Progenitor cell of endocrine pancreas (in vitro differentiated cells): ENCODE measurements at regions not wholly inside any gene's neighbourhood (a gene's known extent, or its start where the extent isn't known, plus 50 kb on each side); places are given as distances from the start of the nearest gene placed in this dataset.

ENCODE experiments used
- DNase-seq: peaks from one replicate; pipeline ENCODE4 v3.0.0; 2021; ENCODE audit warnings: low spot score; ENCODE audit not compliant: unreplicated experiment
- H3K27ac Mint-ChIP-seq: 2 replicates; pipeline ENCODE4 v1.8.0; 2021; ENCODE audit warnings: mild to moderate bottlenecking, moderate library complexity, mixed read lengths
- H3K27me3 Mint-ChIP-seq: 2 replicates; pipeline ENCODE4 v1.8.0; 2021; ENCODE audit warnings: mixed read lengths
- H3K36me3 Mint-ChIP-seq: 2 replicates; pipeline ENCODE4 v1.8.0; 2022; ENCODE audit warnings: mixed read lengths; ENCODE audit not compliant: insufficient read depth
- H3K4me1 Mint-ChIP-seq: 2 replicates; pipeline ENCODE4 v1.8.0; 2021; ENCODE audit warnings: low read depth, mixed read lengths
- H3K4me3 Mint-ChIP-seq: 2 replicates; pipeline ENCODE4 v1.8.0; 2021; ENCODE audit warnings: low read depth, mild to moderate bottlenecking, moderate library complexity, mixed read lengths
- H3K9me3 Mint-ChIP-seq: 2 replicates; pipeline ENCODE4 v1.8.0; 2021; ENCODE audit warnings: low read depth, mixed read lengths
- TF ChIP-seq, protein P1 (sequence below): fragments of 200-600 bp; sonication (generic); IDR thresholded peaks from one replicate; pipeline ENCODE4 v1.5.0; 2021; ENCODE audit warnings: antibody characterized with exemption, mild to moderate bottlenecking; ENCODE audit not compliant: unreplicated experiment

DNA sequence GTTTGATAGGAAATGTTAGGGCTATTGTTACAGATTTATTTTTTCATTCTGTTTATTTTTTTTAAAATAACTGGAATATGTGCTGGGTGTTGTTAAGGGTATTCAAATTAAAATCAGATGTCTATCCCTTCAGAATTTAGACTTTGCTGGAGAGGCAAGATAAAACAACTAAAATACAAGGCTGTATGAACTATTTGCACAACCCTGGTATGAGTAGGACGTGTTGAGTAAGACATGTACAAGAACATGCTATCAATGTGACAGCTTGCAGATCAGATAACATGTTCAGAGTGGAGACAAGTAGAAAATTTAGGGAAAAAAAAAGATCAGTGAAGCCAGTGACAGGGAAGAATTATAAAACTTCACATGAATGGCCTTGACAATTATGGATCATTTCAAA, 853.5 kb downstream of the METTL15 start:
- H3K27ac Mint-ChIP-seq: no peak overlapping the region
- H3K4me1 Mint-ChIP-seq: peaks cover 5% of the 10 kb centered on the region
- no peaks in the 10 kb centered on the region for H3K27me3 Mint-ChIP-seq
- no peak for DNase-seq
- H3K4me3 Mint-ChIP-seq: no peak overlapping the region
- TF ChIP-seq, protein P1, sequence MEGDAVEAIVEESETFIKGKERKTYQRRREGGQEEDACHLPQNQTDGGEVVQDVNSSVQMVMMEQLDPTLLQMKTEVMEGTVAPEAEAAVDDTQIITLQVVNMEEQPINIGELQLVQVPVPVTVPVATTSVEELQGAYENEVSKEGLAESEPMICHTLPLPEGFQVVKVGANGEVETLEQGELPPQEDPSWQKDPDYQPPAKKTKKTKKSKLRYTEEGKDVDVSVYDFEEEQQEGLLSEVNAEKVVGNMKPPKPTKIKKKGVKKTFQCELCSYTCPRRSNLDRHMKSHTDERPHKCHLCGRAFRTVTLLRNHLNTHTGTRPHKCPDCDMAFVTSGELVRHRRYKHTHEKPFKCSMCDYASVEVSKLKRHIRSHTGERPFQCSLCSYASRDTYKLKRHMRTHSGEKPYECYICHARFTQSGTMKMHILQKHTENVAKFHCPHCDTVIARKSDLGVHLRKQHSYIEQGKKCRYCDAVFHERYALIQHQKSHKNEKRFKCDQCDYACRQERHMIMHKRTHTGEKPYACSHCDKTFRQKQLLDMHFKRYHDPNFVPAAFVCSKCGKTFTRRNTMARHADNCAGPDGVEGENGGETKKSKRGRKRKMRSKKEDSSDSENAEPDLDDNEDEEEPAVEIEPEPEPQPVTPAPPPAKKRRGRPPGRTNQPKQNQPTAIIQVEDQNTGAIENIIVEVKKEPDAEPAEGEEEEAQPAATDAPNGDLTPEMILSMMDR: no peak
- no peaks in the 10 kb centered on the region for H3K9me3 Mint-ChIP-seq
- no peaks in the 10 kb centered on the region for H3K36me3 Mint-ChIP-seq

DNA sequence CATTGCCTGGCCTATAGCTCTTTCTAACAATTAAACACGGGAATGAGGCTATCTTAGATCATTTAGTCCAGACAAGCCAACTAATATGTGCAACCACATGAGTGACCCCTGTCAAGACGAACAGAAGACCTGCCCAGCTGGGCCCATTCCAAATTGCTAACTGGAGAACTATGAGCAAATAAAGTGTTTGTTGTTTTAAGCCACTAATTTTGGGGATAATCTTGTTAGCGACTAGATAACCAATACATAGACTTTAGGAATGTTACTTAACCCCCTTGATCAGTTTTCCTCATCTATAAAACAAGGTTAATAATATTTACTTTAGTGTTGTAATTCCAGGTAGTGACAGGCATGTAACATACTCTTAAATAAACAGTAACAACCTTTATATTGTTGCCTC, 848.3 kb downstream of the METTL15 start:
- TF ChIP-seq, protein P1: no peak
- H3K9me3 Mint-ChIP-seq: peaks cover 6% of the 10 kb centered on the region
- no peaks in the 10 kb centered on the region for H3K27me3 Mint-ChIP-seq
- no peak overlapping the region for H3K27ac Mint-ChIP-seq
- H3K4me3 Mint-ChIP-seq: no peak overlapping the region
- no peaks in the 10 kb centered on the region for H3K36me3 Mint-ChIP-seq
- no peak for DNase-seq
- H3K4me1 Mint-ChIP-seq: peaks cover 7% of the 10 kb centered on the region

DNA sequence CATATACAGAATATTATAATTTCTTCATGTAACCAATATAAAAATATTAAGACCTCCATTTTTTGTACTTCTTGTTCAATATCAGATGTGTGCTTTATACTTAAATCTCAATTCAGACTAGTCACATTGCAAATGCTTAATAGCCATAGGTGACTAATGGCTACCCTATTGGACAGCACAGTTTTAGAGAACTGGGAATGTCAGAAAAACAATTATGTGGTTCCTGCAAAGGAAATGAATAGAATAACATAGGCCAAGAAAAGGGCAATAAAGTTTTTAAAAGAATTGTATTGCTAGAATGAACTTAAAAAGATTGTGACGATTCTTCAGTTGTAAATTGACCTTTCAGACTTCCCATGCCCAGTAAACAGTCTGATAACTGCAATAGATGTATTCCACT, 843.0 kb downstream of the METTL15 start:
- Mint-ChIP-seq H3K4me3 (no peak overlapping the region), H3K9me3 (peaks cover 6% of the 10 kb centered on the region), H3K27ac (no peak overlapping the region), H3K4me1 (no peaks in the 10 kb centered on the region), H3K36me3 (no peaks in the 10 kb centered on the region), H3K27me3 (no peaks in the 10 kb centered on the region)
- DNase-seq: no peak
- TF ChIP-seq, protein P1: no peak

DNA sequence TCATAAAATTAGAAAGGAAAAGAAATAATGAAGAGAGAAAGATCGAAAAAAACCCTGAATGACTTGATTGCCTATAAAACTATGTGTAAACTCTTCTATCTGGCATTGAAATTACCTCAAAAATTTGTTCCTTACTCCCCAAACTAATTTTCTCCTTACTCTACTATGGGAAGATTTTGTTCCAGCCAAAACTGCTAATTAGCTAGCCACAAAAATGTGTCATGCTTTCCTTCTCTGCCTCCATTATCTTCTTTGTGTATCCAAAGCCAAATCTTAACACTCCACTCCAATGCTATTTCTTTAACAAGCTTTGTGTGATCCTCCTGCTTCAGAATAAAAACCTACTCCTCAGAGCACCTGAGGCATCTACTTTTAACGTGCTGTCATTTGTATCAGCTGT, 831.2 kb downstream of the METTL15 start:
- no peaks in the 10 kb centered on the region for H3K9me3 Mint-ChIP-seq
- H3K4me1 Mint-ChIP-seq: no peaks in the 10 kb centered on the region
- no peak overlapping the region for H3K4me3 Mint-ChIP-seq
- no peaks in the 10 kb centered on the region for H3K36me3 Mint-ChIP-seq
- no peak for DNase-seq
- no peak overlapping the region for H3K27ac Mint-ChIP-seq
- H3K27me3 Mint-ChIP-seq: no peaks in the 10 kb centered on the region
- TF ChIP-seq, protein P1: no peak

DNA sequence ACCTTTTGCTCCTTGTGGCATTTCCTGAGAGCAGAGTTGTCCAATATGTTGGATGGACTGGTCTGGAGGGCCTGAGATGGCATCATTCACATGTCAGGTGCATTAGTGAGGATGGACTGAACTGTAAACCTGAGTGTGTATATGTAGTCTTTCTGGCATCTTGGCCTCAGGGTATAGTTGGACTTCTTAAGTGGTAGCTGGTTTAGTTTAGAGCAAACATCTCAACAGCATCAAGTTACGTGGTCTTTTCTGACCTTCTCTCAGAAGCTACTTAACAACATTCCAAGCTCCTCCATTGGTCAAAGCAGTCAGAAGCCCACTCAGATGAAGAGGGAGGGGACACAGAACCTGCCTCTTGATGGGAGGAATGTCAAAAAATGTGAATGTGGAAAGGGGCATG, 829.9 kb downstream of the METTL15 start:
- no peak for DNase-seq
- H3K4me3 Mint-ChIP-seq: no peak overlapping the region
- H3K36me3 Mint-ChIP-seq: no peaks in the 10 kb centered on the region
- no peaks in the 10 kb centered on the region for H3K4me1 Mint-ChIP-seq
- no peaks in the 10 kb centered on the region for H3K27me3 Mint-ChIP-seq
- H3K27ac Mint-ChIP-seq: no peak overlapping the region
- no peaks in the 10 kb centered on the region for H3K9me3 Mint-ChIP-seq
- TF ChIP-seq, protein P1: no peak
